Astrocyte (in vitro differentiated cells and primary cell): ENCODE measurements at regions not wholly inside any gene's neighbourhood (a gene's known extent, or its start where the extent isn't known, plus 50 kb on each side); places are given as distances from the start of the nearest gene placed in this dataset.

Experiments used
- CTCF ChIP-seq: IDR thresholded peaks from 2 replicates; pipeline ENCODE4 v1.5.1; 2011; ENCODE audit warnings: low read depth, mild to moderate bottlenecking, inconsistent platforms, low read length, moderate library complexity; ENCODE audit not compliant: insufficient read depth
- EZH2 ChIP-seq: IDR thresholded peaks from 2 replicates; pipeline ENCODE4 v1.6.1; 2012; ENCODE audit warnings: mild to moderate bottlenecking, low read length, inconsistent platforms; ENCODE audit not compliant: insufficient read depth

DNA sequence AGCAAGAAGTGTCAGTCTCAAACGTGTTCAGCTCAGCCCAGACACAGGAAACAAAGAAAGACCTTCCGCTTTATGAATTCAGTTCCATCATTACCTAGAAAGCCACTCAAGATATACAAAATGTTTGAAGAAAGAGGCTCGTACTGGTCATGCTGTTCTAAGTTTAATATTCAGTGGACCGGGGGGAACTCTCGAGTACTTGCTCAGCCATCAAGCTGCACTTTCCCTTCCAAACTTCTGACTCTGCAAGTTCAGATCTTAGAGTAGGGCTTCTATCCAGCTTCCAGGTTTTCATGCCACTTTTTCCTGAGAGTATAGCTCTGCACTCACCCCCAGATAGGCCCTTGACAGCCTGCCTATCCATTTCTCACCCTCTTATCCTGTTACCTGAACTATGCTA is 62.8 kb upstream of the OSBPL8 start:
- no peak for TF ChIP-seq CTCF
- no peak for TF ChIP-seq EZH2
